HG02981 (cell line): ENCODE measurements at regions not wholly inside any gene's neighbourhood (a gene's known extent, or its start where the extent isn't known, plus 50 kb on each side); places are given as distances from the start of the nearest gene placed in this dataset.
"Not testable (repeated sequence)": the region's sequence is repeated elsewhere in the genome, so short reads cannot be mapped to it uniquely, and the experiment has no call there.

Experiments
- ATAC-seq: cut with Tn5 transposase; IDR thresholded peaks from one replicate; pipeline ENCODE4 v1.9.1; 2021; ENCODE audit warnings: mild to moderate bottlenecking, moderate library complexity; ENCODE audit not compliant: unreplicated experiment

- ATAC-seq = no peak
Measured at GRCh38 chr9:117775591-117775990, 71.4 kb downstream of the TLR4 start.

- peak; percentile 72 for ATAC-seq
Measured at GRCh38 chr9:117777823-117778222, 73.6 kb downstream of the TLR4 start.

GRCh38 chr9:117779760-117780159 is 75.6 kb downstream of the TLR4 start:
- no peak for ATAC-seq

- ATAC-seq = peak; percentile 70
Measured at GRCh38 chr9:117782931-117783788, 79.0 kb downstream of the TLR4 start.

GRCh38 chr9:117783828-117784227 is 79.6 kb downstream of the TLR4 start:
- ATAC-seq = peak; percentile 82

- no peak for ATAC-seq
Measured at GRCh38 chr9:117784996-117785395, 80.8 kb downstream of the TLR4 start.

- no peak for ATAC-seq
Measured at GRCh38 chr9:117787746-117788145, 83.5 kb downstream of the TLR4 start.

- ATAC-seq = no peak
Measured at GRCh38 chr9:117795271-117795670, 91.1 kb downstream of the TLR4 start.

- no peak for ATAC-seq
Measured at GRCh38 chr9:117796681-117797080, 92.5 kb downstream of the TLR4 start.

- no peak for ATAC-seq
Measured at GRCh38 chr9:117800389-117800788, 96.2 kb downstream of the TLR4 start.

- ATAC-seq = no peak
Measured at GRCh38 chr9:117809751-117810150, 105.5 kb downstream of the TLR4 start.

GRCh38 chr9:117815315-117815714 is 111.1 kb downstream of the TLR4 start:
- peak; percentile 81 for ATAC-seq

GRCh38 chr9:117815948-117816347 is 111.7 kb downstream of the TLR4 start:
- no peak for ATAC-seq

GRCh38 chr9:117821954-117822353 is 117.8 kb downstream of the TLR4 start:
- no peak for ATAC-seq

GRCh38 chr9:117823576-117823975 is 119.4 kb downstream of the TLR4 start:
- ATAC-seq = no peak

- peak; percentile 96 for ATAC-seq
Measured at GRCh38 chr9:117825609-117826347, 121.6 kb downstream of the TLR4 start.

GRCh38 chr9:117826837-117827236 is 122.6 kb downstream of the TLR4 start:
- no peak for ATAC-seq

GRCh38 chr9:117827456-117827855 is 123.3 kb downstream of the TLR4 start:
- ATAC-seq = no peak

- ATAC-seq = no peak
Measured at GRCh38 chr9:117828466-117828865, 124.3 kb downstream of the TLR4 start.

- ATAC-seq = peak; percentile 77
Measured at GRCh38 chr9:117835798-117836197, 131.6 kb downstream of the TLR4 start.

- ATAC-seq = no peak
Measured at GRCh38 chr9:117839862-117840261, 135.7 kb downstream of the TLR4 start.

- ATAC-seq = not testable (repeated sequence)
Measured at GRCh38 chr9:117851836-117852461, 147.7 kb downstream of the TLR4 start.
